ENCODE measurements at regions not wholly inside any gene's neighbourhood (a gene's known extent, or its start where the extent isn't known, plus 50 kb on each side); places are given as distances from the start of the nearest gene placed in this dataset.
"Not testable (repeated sequence)": the region's sequence is repeated elsewhere in the genome, so short reads cannot be mapped to it uniquely, and the experiment has no call there.

DNA sequence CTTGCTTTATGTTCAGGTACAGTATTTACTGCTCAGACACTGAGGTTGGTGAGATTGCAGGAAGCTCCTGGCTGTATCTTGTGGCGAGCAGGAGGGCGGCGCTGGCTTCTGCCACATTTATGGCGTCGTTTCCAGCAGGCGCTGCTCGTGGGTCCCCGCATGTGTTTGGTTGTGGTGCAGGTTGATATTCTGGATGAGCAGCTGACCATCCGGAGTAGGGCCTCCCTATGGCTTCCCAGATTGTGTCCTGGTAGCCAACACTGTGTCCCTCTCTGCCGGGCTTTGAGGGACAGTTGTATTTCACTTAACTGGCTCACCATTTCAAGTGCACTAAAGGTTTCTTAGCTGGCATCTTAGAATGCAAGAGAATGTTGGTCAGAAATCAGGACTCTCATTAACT, 386.5 kb upstream of the TPM1 start:
- no peak overlapping the region for H3K27ac Mint-ChIP-seq
- no peaks in the 10 kb centered on the region for H3K36me3 Mint-ChIP-seq (ENCODE audit: low read depth)
- H3K4me1 Mint-ChIP-seq (ENCODE audit: low read depth): peaks cover 2% of the 10 kb centered on the region
- H3K9me3 Mint-ChIP-seq: no peaks in the 10 kb centered on the region
- H3K4me3 Mint-ChIP-seq: no peak overlapping the region
- peaks cover under 1% of the 10 kb centered on the region for H3K27me3 Mint-ChIP-seq (ENCODE audit: low read depth)

DNA sequence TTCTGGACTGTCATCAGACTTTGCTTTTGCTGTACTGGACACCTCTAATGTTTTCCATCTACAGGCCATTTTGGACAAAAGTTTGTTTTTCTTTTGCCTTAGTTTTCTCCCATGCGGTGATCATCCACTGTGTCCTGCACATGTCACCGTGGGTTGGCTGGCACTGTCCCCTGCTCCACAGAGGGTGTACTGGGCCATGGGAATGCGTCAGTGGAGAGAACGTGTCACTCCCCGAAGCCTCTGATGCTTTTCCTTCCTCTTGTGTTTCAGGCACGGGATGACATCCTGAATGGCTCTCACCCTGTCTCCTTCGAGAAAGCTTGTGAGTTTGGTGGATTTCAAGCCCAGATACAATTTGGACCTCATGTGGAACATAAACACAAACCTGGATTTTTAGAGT, 385.0 kb upstream of the TPM1 start:
- H3K36me3 Mint-ChIP-seq (ENCODE audit: low read depth); H3K4me1 Mint-ChIP-seq (ENCODE audit: low read depth); H3K4me3 Mint-ChIP-seq; H3K9me3 Mint-ChIP-seq; H3K27ac Mint-ChIP-seq: not testable (repeated sequence)
- H3K27me3 Mint-ChIP-seq (ENCODE audit: low read depth): peaks cover 11% of the 10 kb centered on the region

DNA sequence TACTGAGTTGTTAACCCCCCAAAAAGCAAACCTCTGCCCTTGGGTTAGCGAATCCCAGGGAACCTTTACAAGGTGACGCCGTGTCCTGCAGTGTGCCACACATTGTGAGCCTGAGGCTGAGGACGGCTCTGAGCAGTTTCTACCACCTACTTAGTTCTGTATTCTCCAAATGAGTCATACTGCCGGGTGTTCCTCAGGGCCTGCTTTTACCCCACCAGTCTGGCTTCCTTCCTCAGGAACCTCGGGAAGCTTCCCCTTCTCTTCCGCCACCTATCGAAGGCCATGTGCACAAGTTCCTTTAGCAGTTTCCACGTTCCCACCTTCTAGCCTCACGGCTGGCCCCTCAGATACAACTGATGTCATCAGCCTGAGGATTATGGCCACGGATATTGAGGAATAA, 384.0 kb upstream of the TPM1 start:
- no peak overlapping the region for H3K4me3 Mint-ChIP-seq

DNA sequence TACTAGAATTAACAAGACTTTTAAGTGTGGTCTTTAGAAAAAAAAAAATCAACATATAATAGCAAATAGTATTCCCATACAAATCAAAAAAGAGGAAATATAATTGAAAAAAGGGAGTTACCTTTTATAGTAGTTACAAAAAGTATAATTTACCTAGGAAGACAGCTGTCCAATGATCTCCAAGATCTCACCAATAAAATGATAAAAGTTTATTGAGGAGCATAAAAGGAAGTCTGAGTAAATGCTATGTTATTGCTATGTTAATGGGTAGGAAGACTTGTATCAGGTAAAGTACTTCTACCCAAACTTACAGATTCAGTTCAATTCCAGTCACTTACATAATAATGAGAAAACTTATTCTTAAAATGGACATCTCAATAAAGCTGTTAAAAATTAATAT, 379.0 kb upstream of the TPM1 start:
- no peaks in the 10 kb centered on the region for H3K36me3 Mint-ChIP-seq (ENCODE audit: low read depth)
- H3K4me3 Mint-ChIP-seq: no peak overlapping the region
- H3K9me3 Mint-ChIP-seq: no peaks in the 10 kb centered on the region
- peaks cover 11% of the 10 kb centered on the region for H3K27me3 Mint-ChIP-seq (ENCODE audit: low read depth)
- no peaks in the 10 kb centered on the region for H3K4me1 Mint-ChIP-seq (ENCODE audit: low read depth)
- H3K27ac Mint-ChIP-seq: no peak overlapping the region

More for the DNA sequence above, 384.0 kb upstream of the TPM1 start:
- Mint-ChIP-seq H3K4me1 (ENCODE audit: low read depth) (peaks cover 2% of the 10 kb centered on the region), H3K36me3 (ENCODE audit: low read depth) (no peaks in the 10 kb centered on the region), H3K27ac (no peak overlapping the region), H3K27me3 (ENCODE audit: low read depth) (peaks cover 11% of the 10 kb centered on the region), H3K9me3 (no peaks in the 10 kb centered on the region)

- H3K4me3 Mint-ChIP-seq: no peak overlapping the region
- H3K36me3 Mint-ChIP-seq (ENCODE audit: low read depth): no peaks in the 10 kb centered on the region
- peaks cover 11% of the 10 kb centered on the region for H3K27me3 Mint-ChIP-seq (ENCODE audit: low read depth)
- H3K27ac Mint-ChIP-seq: no peak overlapping the region
- H3K4me1 Mint-ChIP-seq (ENCODE audit: low read depth): no peaks in the 10 kb centered on the region
- H3K9me3 Mint-ChIP-seq: no peaks in the 10 kb centered on the region
These were observed 377.1 kb upstream of the TPM1 start for GRCh38 chr15:62665449-62665848.

DNA sequence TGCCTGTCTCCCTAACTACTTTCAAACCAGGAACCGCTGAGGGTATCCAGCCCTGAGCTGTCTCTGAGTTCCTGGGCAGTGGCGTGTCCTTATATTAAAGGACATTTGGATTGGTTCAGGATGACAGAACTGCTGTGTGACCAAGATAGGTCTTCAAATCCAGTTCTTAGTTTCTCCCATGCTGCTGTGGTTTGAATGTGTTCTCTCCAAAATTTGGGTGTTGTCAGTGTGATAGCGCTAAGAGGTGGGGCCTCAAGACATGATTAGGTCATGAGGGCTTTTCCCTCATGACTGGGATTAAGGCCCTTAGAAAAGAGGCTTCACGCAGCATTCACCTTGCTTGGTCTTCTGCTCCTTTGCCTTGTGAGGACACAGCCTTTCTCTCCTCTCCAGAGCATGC, 376.5 kb upstream of the TPM1 start:
- Mint-ChIP-seq H3K4me1 (ENCODE audit: low read depth) (no peaks in the 10 kb centered on the region), H3K9me3 (no peaks in the 10 kb centered on the region), H3K27ac (no peak overlapping the region), H3K36me3 (ENCODE audit: low read depth) (no peaks in the 10 kb centered on the region), H3K4me3 (no peak overlapping the region), H3K27me3 (ENCODE audit: low read depth) (peaks cover 11% of the 10 kb centered on the region)

- Mint-ChIP-seq H3K4me1 (ENCODE audit: low read depth) (no peaks in the 10 kb centered on the region), H3K4me3 (no peak overlapping the region), H3K9me3 (no peaks in the 10 kb centered on the region), H3K27ac (no peak overlapping the region), H3K27me3 (ENCODE audit: low read depth) (no peaks in the 10 kb centered on the region), H3K36me3 (ENCODE audit: low read depth) (no peaks in the 10 kb centered on the region)
These were observed 370.3 kb upstream of the TPM1 start for GRCh38 chr15:62672268-62672667.

DNA sequence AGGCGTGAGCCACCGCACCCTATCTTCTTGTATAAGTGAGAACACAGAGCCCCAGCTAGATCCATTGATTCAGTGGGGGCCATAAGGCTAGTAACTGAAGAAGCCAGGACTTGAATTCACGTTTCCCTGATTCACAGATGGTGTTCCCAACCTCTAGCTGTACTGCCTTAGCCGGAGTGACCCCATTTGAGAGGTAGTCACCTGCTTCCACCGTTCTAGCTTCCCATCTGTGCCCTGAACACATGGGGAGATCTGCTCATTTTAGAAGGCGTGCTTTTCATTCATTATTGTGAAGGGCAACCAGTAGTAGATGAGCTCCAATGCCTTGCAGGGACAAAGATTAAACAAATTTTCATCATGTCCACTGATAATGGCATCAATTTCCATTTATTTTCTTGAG, 365.7 kb upstream of the TPM1 start:
- Mint-ChIP-seq H3K36me3 (ENCODE audit: low read depth) (no peaks in the 10 kb centered on the region), H3K4me3 (no peak overlapping the region), H3K4me1 (ENCODE audit: low read depth) (no peaks in the 10 kb centered on the region), H3K9me3 (no peaks in the 10 kb centered on the region), H3K27ac (no peak overlapping the region), H3K27me3 (ENCODE audit: low read depth) (no peaks in the 10 kb centered on the region)

DNA sequence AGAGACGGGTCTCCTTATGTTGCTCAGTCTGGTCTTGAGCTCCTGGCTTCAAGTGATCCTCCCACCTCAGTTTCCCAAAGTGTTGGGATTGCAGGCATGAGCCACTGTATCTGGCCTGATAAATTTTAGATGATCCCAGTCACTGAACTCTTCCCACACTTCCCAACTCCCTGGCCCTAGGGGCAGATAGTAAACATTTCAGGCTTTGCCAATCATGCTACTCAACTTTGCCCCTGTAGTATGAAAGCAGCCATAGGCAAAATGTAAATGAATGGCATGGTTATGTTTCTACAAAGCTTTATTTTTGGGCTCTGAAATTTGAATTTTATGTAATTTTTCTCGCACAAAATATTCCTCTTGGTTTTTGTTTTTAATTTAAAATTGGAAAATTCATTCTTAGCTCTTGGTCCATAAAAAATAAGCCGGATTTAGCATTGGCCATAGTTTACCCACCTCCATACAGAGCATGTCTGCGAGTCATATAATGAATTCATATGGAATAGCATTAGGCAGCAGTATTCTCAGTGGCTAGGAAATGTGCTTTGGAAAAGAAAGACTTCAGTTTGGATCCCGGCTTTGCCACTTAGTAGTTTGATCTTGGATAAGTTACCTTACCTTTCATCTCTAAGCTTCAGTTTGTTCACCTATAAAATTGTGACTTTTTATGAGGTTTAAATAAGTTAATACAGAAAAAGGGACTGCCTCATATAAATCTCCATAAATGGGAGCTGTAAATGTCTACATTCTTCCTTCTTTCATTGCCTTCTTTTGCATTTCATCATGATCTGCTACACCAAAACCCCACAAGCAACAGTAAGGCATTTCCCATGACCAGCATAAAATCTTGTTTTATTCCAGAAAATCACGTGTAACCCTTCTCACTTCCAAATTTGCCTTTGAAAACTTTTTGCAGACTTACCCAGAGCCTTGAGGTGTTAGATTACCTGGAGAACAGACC, 360.3 kb upstream of the TPM1 start:
- no peaks in the 10 kb centered on the region for H3K27me3 Mint-ChIP-seq (ENCODE audit: low read depth)
- no peaks in the 10 kb centered on the region for H3K4me1 Mint-ChIP-seq (ENCODE audit: low read depth)
- H3K36me3 Mint-ChIP-seq (ENCODE audit: low read depth): no peaks in the 10 kb centered on the region
- H3K9me3 Mint-ChIP-seq: no peaks in the 10 kb centered on the region
- no peak overlapping the region for H3K4me3 Mint-ChIP-seq
- H3K27ac Mint-ChIP-seq: no peak overlapping the region

DNA sequence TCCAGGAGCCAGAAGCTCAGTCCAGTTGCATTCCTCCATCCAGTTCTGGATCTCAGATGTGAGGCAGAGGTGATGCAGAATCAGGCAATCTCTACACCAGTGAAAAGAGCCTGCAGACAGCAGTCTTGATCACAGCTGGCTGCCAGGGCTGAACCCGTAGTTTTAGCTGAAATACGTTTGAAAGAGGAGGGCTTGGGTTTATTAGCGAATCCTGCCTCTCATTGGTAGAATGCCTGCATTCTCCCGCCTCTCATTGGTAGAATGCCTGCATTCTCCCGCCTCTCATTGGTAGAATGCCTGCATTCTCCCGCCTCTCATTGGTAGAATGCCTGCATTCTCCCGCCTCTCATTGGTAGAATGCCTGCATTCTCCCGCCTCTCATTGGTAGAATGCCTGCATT, 359.4 kb upstream of the TPM1 start:
- not testable (repeated sequence) for H3K9me3 Mint-ChIP-seq; H3K27me3 Mint-ChIP-seq (ENCODE audit: low read depth); H3K4me3 Mint-ChIP-seq; H3K4me1 Mint-ChIP-seq (ENCODE audit: low read depth); H3K27ac Mint-ChIP-seq; H3K36me3 Mint-ChIP-seq (ENCODE audit: low read depth)

GRCh38 chr15:62684123-62684808, 358.3 kb upstream of the TPM1 start:
- H3K27me3 Mint-ChIP-seq (ENCODE audit: low read depth): no peaks in the 10 kb centered on the region
- no peaks in the 10 kb centered on the region for H3K36me3 Mint-ChIP-seq (ENCODE audit: low read depth)
- H3K4me1 Mint-ChIP-seq (ENCODE audit: low read depth): no peaks in the 10 kb centered on the region
- no peak overlapping the region for H3K4me3 Mint-ChIP-seq
- no peak overlapping the region for H3K27ac Mint-ChIP-seq
- no peaks in the 10 kb centered on the region for H3K9me3 Mint-ChIP-seq

- no peaks in the 10 kb centered on the region for H3K36me3 Mint-ChIP-seq (ENCODE audit: low read depth)
- no peak overlapping the region for H3K27ac Mint-ChIP-seq
- no peaks in the 10 kb centered on the region for H3K27me3 Mint-ChIP-seq (ENCODE audit: low read depth)
- no peak overlapping the region for H3K4me3 Mint-ChIP-seq
- H3K9me3 Mint-ChIP-seq: no peaks in the 10 kb centered on the region
- H3K4me1 Mint-ChIP-seq (ENCODE audit: low read depth): no peaks in the 10 kb centered on the region
These were observed 351.5 kb upstream of the TPM1 start for GRCh38 chr15:62691008-62691407.

DNA sequence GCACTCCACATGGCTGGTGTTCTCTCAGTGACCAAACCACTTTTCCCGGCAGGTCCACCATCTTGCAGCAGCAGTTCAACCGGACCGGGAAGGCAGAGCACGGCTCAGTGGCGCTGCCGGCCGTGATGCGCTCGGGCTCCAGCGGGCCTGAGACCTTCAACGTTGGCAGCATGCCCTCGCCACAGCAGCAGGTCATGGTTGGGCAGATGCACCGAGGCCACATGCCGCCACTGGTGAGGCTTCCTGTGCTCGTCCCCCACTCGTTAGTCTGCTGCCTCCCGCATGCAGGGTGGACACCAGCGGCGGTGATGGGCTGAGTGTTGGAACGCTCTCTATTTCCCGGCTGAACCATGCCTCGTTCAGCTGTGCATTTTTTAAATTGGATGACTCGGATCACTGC, 344.9 kb upstream of the TPM1 start:
- no peaks in the 10 kb centered on the region for H3K9me3 Mint-ChIP-seq
- H3K36me3 Mint-ChIP-seq (ENCODE audit: low read depth): no peaks in the 10 kb centered on the region
- H3K27me3 Mint-ChIP-seq (ENCODE audit: low read depth): no peaks in the 10 kb centered on the region
- no peak overlapping the region for H3K27ac Mint-ChIP-seq
- no peak overlapping the region for H3K4me3 Mint-ChIP-seq
- H3K4me1 Mint-ChIP-seq (ENCODE audit: low read depth): no peaks in the 10 kb centered on the region

GRCh38 chr15:62698646-62699045, 343.9 kb upstream of the TPM1 start:
- H3K27ac Mint-ChIP-seq: no peak overlapping the region
- H3K27me3 Mint-ChIP-seq (ENCODE audit: low read depth): no peaks in the 10 kb centered on the region
- H3K4me3 Mint-ChIP-seq: no peak overlapping the region
- no peaks in the 10 kb centered on the region for H3K4me1 Mint-ChIP-seq (ENCODE audit: low read depth)
- H3K9me3 Mint-ChIP-seq: no peaks in the 10 kb centered on the region
- H3K36me3 Mint-ChIP-seq (ENCODE audit: low read depth): no peaks in the 10 kb centered on the region

- H3K9me3 Mint-ChIP-seq: peaks cover 3% of the 10 kb centered on the region
- no peak overlapping the region for H3K4me3 Mint-ChIP-seq
- H3K27me3 Mint-ChIP-seq (ENCODE audit: low read depth): peaks cover 4% of the 10 kb centered on the region
- H3K4me1 Mint-ChIP-seq (ENCODE audit: low read depth): no peaks in the 10 kb centered on the region
- no peaks in the 10 kb centered on the region for H3K36me3 Mint-ChIP-seq (ENCODE audit: low read depth)
- no peak overlapping the region for H3K27ac Mint-ChIP-seq
These were observed 336.2 kb upstream of the TPM1 start for GRCh38 chr15:62706317-62706716.
